ENCODE measurements at regions not wholly inside any gene's neighbourhood (a gene's known extent, or its start where the extent isn't known, plus 50 kb on each side); places are given as distances from the start of the nearest gene placed in this dataset.

GRCh38 chr6:87941556-87942358, 105.9 kb upstream of the SPACA1 start:
- DNase-seq (ENCODE audit: missing footprints) (no peak), ATAC-seq (no peak)
- intact Hi-C loops (cut with DNase I): no loop called here

- DNase-seq (ENCODE audit: missing footprints) (no peak), ATAC-seq (no peak)
- intact Hi-C loops (cut with DNase I): no loop called here
These were observed 107.9 kb upstream of the SPACA1 start for GRCh38 chr6:87939776-87940175.

- intact Hi-C loops (cut with DNase I): no loop called here
- DNase-seq (ENCODE audit: missing footprints): no peak
- no peak for ATAC-seq
These were observed 109.4 kb upstream of the SPACA1 start for GRCh38 chr6:87938287-87938686.

GRCh38 chr6:87936065-87936464, 111.6 kb upstream of the SPACA1 start:
- ATAC-seq (no peak), DNase-seq (ENCODE audit: missing footprints) (no peak)
- intact Hi-C loops (cut with DNase I): no loop called here

DNA sequence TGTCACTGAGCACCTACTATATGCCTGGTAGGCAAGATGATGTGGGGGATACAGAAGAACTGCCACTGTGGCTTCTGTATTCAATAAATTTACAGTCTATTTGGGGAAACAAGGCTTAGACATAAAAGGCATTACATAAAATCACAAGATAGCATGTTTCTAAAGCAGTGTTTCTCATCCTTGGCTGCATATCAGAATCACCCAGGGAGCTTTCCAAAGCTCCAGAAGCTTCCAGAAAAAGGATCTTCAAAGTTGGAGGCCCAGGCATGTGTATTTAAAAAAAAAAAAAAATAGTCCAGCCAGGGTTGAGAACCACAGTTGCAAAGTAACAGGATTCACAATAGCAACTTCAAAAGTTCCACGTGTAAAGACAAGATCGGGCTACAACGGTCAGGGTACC, 112.4 kb upstream of the SPACA1 start:
- ATAC-seq: no peak
- intact Hi-C loops (cut with DNase I): no loop called here
- no peak for DNase-seq (ENCODE audit: missing footprints)

DNA sequence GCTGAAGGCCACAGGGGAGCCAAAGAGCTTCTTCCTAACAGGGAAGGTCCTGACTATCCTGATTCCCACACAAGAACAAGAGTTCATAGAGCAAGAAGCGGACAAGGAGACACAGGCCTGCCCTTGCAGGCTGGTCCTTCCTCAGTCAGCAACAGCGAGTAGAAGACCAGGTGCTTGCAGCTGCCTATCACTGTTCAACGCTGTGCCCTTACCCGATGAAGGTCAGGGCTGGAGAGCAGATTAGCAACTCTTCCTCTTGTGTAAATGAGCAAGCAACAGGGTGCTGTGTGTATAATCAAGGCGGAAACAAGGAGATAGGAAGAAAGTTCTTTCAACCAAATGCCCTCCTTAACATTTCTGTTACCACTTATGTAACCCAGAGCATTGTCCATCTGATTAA, 115.3 kb upstream of the SPACA1 start:
- DNase-seq (ENCODE audit: missing footprints) (no peak), ATAC-seq (no peak)
- intact Hi-C loops (cut with DNase I): loop anchor here (5.0 kb wide), 1 partner anchor 560 kb away; no protein-coding TSS in a partner anchor

DNA sequence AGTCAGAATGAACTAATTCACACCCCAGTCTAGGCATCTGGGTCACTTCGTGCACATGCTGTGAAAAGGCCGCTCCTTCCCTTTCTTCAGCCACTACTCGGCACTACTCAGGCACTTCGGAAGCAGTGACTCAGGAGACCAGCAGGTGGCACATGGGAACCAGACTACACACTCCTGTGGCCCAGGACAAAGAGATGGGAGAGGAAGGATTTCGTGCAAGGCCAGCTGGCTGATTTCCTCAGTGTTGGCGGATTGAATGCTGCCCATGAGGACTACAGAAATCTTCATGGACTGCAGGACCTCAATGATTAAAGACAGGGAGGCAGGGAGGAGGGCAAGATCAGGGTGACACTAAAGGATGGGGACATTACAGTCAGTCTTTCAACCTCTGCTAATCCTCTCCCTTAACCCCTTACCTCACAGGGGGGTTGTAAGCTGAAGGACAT, 117.8 kb upstream of the SPACA1 start:
- DNase-seq (ENCODE audit: missing footprints) (peak; percentile 78), ATAC-seq (peak; percentile 98)
- intact Hi-C loops (cut with DNase I): loop anchor here (1.0 to 5.0 kb wide), 2 partner anchors 562 to 942 kb away; no protein-coding TSS in a partner anchor

DNA sequence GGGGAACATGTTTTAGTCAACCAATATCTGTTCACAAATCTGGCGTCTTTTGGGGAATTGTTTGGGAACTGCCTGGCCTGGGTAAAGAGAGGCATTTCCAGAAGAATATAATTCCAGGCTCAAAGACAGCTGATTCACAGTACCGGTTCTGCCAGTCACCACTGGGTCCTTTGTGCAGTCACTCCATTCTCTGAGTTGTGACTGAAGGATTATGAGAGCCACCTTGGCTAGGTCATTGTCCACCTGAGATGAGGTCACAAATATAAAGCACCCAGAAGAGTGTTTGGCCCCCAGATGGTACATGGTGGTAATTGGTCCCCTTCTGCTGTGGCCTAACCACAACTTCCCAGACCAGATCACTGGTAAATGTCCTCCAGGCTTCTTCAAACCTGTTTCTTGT, 121.0 kb upstream of the SPACA1 start:
- intact Hi-C loops (cut with DNase I): no loop called here
- DNase-seq (ENCODE audit: missing footprints): no peak
- no peak for ATAC-seq

GRCh38 chr6:87926072-87926471, 121.6 kb upstream of the SPACA1 start:
- no peak for ATAC-seq
- no peak for DNase-seq (ENCODE audit: missing footprints)
- intact Hi-C loops (cut with DNase I): no loop called here

DNA sequence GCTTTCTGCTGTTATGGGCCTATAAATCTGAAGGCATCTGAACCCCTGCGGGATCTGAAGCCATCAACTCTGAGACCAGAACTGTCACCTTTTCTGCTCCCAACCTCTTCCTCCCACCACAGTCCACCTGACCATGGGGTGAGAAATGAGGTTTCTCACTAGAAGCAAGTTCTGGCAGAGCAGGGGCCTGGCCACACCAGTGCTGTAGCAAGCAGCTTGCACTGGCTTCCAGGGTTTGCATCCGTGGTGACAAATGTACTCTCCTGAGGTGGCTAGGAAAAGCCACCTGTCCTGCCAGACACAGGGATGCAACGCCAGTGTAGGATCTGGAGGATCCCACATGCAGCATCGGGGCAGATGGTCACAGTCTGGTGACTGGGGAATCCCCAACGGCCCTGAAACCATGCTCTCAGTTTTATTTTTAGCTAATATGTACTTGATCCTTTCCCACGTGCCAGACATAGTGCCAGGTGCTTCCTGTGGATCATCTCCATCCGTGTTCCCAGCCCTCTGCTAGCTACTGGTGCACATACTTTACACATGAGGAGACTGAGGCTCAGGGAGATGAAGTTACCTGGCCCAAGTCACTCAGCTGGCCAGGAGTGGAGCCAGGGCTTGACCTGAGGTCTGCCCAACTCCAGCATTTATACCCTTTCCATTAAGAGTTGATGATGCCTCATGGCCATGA, 122.1 kb upstream of the SPACA1 start:
- intact Hi-C loops (cut with DNase I): no loop called here
- ATAC-seq: no peak
- DNase-seq (ENCODE audit: missing footprints): no peak

DNA sequence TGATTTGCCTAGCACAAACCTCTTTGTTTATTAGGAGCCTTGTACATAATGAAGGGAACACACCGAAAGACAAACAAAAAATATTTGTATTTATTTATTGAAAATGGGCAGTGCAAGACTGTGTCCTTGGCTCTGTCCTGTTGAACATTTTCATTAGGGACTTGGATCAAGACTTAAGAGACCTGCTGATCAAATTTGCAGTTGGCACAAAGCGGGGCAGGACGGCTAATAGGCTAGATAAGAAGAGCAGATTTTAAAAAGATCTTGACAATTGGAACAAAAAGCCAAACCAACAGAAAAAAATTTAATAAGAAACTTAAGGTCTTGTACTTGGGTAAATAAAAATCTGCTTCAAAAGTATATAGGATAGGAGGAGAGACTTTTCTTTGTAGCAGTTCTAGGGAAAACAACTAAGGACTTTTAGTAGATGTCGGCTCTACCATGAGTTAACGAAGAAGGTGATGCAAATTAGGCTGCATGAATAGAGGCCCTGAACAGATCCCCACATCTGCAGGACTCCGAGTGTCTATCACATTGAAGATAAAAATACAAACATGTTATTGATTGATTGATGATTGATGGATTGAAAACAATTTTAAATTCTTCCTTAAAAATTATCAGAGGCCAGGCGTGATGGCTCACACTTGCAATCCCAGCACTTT, 124.1 kb upstream of the SPACA1 start:
- intact Hi-C loops (cut with DNase I): no loop called here
- no peak for ATAC-seq
- no peak for DNase-seq (ENCODE audit: missing footprints)

DNA sequence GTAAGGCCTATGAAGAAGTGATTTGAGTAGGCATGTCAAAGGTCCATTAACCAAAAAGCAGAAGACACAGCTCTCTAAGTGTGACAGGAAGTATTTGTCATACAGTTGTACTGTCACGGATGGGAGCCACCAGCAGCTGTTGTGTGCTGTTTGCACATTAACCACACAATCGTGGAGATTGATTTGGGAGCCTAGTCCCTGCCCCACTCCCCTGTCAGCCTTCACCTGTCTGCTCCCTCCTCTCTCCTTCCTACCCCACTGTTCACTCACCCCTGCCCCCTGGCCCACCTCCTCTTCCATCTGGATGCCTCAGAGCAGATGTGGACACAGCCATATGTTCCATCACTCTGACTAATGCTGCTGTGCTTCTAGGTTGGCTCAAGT, 124.7 kb upstream of the SPACA1 start:
- DNase-seq (ENCODE audit: missing footprints) (no peak), ATAC-seq (no peak)
- intact Hi-C loops (cut with DNase I): no loop called here

DNA sequence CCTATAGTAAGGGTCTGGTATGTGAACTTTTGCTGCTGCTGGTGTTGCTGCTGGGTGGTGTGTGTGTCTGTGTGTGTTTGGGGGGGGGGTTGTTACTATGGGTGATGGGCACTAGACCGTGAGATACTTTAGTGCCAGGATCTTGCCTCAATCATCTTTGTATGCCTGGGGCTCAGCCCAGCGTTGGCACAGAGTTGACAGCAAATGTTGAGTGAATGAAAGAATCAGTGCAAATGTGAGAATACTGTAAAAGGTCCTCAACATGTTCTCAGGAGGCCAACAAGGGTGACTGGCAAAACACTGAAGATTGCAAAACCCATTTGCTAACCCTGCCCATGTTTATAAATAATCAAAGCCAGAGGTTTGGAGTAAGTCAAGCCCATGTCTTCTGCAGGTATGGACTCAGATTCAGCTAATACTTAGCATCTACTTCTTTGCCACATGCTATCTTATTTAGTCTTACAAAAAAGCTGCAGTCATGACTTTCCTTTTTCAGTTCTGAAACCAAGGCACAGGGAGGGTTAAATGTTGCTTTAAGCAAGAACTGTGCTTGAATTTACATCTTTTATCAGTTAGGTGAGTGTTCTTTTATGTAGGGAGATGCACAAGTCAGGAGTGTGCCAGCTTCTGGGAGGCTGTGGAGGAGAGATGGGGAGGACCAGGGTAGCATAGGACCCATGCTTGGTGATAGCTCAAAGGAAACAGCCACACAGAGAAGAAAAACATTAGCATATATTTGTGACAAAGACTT, 125.3 kb upstream of the SPACA1 start:
- no peak for ATAC-seq
- intact Hi-C loops (cut with DNase I): no loop called here
- DNase-seq (ENCODE audit: missing footprints): no peak

DNA sequence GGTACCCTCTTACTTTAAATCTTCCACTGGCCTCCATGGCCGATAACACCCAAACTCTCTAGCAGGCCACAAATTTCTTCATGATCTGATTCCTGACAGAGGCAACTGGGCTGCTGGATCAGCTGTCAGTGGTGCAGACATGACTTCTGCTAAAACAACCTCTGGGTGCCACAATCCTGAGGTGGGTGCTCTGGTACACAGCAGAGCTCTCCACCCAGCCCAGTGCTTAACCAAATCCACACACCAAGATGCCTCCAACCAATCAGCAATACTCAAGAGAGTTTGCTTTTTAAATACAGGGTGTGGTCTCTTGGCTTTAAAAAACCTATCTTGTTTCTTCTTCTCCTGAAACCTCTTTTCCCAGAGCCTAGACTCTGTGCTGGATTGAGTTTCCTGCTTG, 126.6 kb upstream of the SPACA1 start:
- DNase-seq (ENCODE audit: missing footprints) (no peak), ATAC-seq (no peak)
- intact Hi-C loops (cut with DNase I): no loop called here

- intact Hi-C loops (cut with DNase I): no loop called here
- no peak for ATAC-seq
- no peak for DNase-seq (ENCODE audit: missing footprints)
These were observed 127.4 kb upstream of the SPACA1 start for GRCh38 chr6:87920245-87920644.

DNA sequence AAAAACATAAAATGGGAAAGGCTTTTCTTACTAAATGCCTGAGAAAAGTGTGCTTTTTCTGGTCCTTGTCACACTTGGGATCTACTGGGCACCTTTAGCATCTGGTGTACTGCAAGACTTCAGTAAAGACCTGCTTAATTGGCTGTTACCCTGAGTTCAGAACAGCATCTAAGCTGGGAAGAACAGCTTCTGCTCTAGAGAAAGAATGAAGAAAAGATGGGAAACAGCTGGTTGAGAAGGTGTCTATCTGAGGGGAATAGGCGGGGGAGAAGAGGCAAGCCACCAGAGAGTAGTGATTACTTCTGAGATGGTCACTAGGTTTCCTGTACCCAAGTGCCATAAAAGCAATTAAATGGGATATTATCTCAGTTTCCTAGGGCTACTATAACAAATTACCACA, 128.2 kb upstream of the SPACA1 start:
- no peak for ATAC-seq
- intact Hi-C loops (cut with DNase I): no loop called here
- DNase-seq (ENCODE audit: missing footprints): no peak

- no peak for DNase-seq (ENCODE audit: missing footprints)
- ATAC-seq: no peak
- intact Hi-C loops (cut with DNase I): no loop called here
These were observed 128.6 kb upstream of the SPACA1 start for GRCh38 chr6:87919001-87919400.

DNA sequence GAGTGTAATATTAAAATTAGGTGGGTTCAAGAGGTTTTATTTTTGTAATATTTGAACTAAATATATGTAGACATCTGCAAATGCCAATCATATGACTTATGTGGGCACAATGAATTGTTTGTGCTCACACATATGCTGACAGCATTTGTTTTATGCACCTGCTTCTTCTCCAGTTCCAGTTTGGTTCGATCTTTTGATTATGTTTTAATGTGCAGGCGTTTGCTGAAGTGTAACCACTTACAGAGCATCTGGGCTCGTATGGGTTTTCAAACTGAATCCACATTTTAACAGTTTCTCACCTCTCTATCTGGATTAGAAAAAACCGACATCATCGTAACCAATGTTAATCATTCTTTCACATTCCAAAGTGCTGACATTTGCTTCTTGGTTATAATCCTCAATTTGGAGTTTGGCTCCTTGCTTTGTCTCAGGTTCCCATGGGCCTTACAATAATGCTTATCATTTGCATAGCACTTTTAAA, 129.1 kb upstream of the SPACA1 start:
- intact Hi-C loops (cut with DNase I): no loop called here
- no peak for DNase-seq (ENCODE audit: missing footprints)
- ATAC-seq: no peak

GRCh38 chr6:87917886-87918285, 129.8 kb upstream of the SPACA1 start:
- ATAC-seq: no peak

More at GRCh38 chr6:87917886-87918285, 129.8 kb upstream of the SPACA1 start:
- DNase-seq (ENCODE audit: missing footprints): no peak
- intact Hi-C loops (cut with DNase I): no loop called here

Data from Right ventricle myocardium inferior (tissue), 1 donor.